ENCODE measurements at regions not wholly inside any gene's neighbourhood (a gene's known extent, or its start where the extent isn't known, plus 50 kb on each side); places are given as distances from the start of the nearest gene placed in this dataset.

DNA sequence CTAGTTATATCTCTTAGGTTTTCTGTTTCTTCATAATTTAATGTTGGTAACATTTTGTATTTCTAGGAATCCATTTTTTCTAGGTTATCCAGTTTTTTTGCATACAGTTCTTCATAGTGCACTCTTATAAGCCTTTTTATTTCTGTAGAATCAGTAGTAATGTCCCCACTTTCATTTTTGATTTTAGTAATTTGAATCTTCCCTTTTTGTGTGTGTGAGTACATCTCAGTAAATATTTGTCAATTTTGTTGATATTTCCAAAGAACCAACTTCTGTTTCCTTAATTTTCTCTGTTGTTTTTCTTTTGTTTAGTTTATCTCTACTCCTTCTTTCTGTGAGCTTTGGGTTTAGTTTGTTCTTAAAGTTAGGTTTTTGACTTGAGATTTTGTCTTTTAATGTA is 507.3 kb upstream of the RGS6 start:
- TF ChIP-seq, protein P1, sequence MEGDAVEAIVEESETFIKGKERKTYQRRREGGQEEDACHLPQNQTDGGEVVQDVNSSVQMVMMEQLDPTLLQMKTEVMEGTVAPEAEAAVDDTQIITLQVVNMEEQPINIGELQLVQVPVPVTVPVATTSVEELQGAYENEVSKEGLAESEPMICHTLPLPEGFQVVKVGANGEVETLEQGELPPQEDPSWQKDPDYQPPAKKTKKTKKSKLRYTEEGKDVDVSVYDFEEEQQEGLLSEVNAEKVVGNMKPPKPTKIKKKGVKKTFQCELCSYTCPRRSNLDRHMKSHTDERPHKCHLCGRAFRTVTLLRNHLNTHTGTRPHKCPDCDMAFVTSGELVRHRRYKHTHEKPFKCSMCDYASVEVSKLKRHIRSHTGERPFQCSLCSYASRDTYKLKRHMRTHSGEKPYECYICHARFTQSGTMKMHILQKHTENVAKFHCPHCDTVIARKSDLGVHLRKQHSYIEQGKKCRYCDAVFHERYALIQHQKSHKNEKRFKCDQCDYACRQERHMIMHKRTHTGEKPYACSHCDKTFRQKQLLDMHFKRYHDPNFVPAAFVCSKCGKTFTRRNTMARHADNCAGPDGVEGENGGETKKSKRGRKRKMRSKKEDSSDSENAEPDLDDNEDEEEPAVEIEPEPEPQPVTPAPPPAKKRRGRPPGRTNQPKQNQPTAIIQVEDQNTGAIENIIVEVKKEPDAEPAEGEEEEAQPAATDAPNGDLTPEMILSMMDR (IDR thresholded peaks at IDR 0.05; ENCODE audit: borderline replicate concordance, extremely low read depth, low read length, poor library complexity, severe bottlenecking), result no peak
- no peak for TF ChIP-seq EZH2 (IDR thresholded peaks at IDR 0.05; ENCODE audit: borderline replicate concordance, low read depth, low read length, severe bottlenecking)

Measured in DND-41 (cell line).